Activated CD4-positive, alpha-beta T cell treated with anti-CD3 and anti-CD28 coated beads, Interleukin-2, Interleukin-6, amounts not matched to agents 100 ng/mL and 50 ng/mL, durations not matched to agents 16 hours and 8 hours (primary cell): ENCODE measurements at regions not wholly inside any gene's neighbourhood (a gene's known extent, or its start where the extent isn't known, plus 50 kb on each side); places are given as distances from the start of the nearest gene placed in this dataset.
"Not testable (repeated sequence)": the region's sequence is repeated elsewhere in the genome, so short reads cannot be mapped to it uniquely, and the experiment has no call there.

Source experiments
- DNase-seq: peaks from one replicate; pipeline ENCODE4 v3.0.0-alpha.2; 2020

DNA sequence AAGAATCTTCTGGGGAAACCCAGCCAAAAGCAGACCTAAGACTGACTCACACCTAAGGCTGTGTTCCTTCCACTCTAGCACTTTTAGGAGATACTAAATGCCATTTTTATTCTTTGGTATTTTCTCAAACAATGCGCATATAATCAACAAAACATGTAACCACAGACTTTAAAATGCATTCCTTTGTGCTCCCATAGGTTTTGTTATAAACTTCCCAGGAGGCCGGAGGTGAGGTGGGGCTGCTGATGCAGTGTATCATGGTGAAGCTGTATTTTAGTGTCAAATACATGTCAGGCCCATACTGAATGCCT is 155.2 kb downstream of the BTBD3 start:
- DNase-seq, result no peak

DNA sequence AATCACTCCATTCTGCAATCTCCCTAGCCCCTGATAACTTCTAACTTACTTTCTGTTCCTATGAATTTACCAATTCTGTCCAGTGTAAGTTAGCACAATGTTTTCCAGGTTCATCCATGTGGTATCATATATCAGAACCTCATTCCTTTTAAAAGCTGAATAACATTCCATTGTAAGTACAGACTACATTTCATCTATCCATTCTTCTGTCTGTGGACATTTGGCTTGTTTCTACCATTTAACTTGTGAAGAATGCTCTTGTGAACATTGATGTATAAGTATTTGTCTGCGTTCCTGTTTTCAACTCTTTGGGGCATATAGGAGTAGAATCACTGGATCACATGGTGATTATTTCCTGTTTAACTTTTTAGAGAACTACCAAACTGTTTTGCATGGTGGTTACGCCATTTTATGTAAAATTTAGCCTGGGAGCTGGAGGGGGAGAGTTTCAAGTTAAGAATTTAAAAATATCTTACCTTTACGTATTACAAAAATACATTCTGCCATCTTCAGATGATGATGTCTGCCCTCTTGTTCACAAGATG is 156.5 kb downstream of the BTBD3 start:
- DNase-seq, result no peak

DNA sequence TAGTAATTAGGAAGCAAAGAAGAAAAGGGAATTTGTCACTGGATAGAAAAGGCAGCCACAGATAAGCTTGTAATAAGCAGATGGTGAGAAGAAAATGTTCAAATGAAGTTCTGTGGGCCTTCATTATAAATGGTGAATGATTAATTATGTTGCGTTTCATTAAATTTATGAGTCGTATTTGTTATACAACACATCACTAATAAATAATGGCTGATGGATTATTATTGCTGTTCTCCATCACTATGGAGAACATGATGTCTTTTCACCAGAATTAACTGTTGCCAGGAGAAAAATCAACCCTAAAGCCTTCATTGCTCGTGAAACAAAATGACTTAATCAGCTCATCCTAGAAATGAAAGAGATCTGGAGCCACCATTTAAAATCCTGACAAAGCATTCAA is 158.5 kb downstream of the BTBD3 start:
- no peak for DNase-seq

DNA sequence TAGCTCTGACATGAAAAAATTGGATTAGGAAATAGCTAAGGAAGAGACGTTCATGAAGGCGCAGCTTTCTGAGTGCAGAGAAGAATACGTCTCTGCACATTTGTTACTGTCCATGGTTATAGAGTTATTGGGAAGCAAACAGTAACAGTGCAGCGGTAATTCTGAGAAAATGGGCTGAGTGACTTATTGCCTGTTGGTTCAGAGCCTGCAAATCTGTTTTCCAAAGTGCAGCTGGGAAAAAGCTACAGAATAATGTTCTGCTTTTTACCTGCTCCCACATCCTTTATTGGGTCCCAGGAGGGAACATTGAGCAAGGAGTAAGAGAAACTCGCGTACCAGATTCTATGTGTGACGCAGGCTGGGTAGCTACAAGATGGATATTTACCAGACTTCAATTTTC is 160.2 kb downstream of the BTBD3 start:
- DNase-seq, result no peak

DNA sequence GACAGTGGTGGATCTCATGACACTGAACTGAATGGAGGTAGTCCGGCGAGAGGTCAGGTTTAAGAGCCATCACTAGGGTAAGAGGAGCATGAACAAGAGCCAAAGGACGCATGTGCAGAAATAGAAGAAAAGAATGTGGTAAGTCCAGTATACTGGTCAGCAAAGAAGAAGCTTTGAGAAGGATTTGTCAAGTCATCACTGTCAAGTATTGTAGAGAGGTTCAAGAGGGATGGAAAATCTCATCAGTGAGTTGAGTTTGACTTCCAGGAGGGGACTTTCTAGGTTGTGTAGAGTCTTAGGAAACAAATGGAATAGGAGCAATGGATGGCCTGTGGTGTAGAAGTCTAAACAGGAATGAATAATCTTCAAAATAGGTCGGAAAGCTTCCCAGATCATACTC is 161.8 kb downstream of the BTBD3 start:
- no peak for DNase-seq

- DNase-seq, result no peak
These were observed 165.6 kb downstream of the BTBD3 start for GRCh38 chr20:12083269-12083668.

GRCh38 chr20:12084482-12084881 is 166.8 kb downstream of the BTBD3 start:
- no peak for DNase-seq

GRCh38 chr20:12086359-12086758 is 168.7 kb downstream of the BTBD3 start:
- DNase-seq, result no peak

DNA sequence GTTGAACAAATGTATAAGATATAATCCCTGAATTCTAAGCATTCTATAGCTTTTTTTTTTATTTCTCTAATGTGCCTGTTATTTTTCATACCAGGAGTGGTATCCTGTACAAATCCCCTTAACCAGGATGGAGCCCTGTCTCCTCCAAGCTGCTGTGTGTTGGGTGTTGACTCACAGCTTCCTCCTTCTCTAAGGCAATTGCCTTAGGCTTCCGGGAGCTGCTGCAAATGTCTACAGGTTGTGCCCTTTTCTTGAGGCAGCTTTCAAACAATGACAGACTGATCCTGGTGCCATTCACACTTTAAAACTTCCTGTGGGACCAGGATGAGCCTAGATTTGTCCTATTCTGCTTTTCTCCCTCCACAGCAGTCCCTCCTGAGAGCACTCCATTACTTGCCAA is 173.2 kb downstream of the BTBD3 start:
- DNase-seq, result no peak

DNA sequence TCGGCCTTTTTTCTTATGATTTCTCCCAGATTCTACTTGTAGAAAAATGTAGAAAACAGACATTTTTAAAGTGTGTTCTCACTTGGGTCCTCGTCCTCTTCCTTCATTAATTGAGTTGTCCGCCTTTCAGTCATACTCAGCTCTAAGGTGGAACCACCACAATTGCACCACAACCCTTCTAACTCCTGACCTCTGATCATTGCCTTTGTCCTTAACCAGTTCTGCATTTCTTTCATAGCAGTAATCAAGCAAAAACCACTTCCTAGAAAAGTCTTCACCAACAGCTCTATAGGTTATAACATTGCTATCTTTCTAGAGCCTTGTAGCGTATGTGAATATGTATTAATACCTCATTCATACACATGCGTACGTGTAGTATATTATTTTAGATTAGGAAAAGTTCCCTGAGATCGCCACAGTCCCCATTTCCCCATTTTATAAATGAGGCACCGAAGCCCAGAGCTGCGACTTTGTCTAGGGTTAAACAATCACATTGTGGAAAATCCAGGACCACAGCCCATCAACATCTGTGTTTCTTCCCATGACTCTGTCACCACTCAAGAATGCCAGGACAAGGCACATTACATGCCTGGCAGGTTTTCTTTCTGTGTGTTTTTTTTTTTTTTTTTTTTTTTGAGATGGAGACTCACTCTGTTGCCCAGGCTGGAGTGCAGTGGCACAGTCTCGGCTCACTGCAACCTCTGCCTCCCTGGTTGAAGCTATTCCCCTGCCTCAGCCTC is 175.5 kb downstream of the BTBD3 start:
- DNase-seq, result no peak

DNA sequence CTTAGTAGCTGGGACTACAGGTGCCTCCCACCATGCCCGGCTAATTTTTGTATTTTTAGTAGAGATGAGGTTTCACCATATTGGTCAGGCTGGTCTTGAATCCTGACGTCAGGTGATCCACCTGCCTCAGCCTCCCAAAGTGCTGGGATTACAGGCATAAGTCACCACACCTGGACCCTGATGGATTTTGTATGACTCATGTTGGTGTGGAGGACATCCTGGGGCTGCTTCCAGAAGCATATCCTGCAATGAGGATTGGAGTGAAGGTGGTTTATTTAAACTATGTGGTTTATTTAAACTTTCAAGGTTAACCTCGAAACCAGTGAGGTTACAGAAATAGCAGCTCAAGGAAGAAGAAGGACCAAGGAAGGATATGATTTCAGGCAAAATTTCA is 176.1 kb downstream of the BTBD3 start:
- DNase-seq, result not testable (repeated sequence)

GRCh38 chr20:12095180-12095920 is 177.7 kb downstream of the BTBD3 start:
- no peak for DNase-seq

GRCh38 chr20:12098421-12098820 is 180.7 kb downstream of the BTBD3 start:
- no peak for DNase-seq

- no peak for DNase-seq
These were observed 191.2 kb downstream of the BTBD3 start for GRCh38 chr20:12108846-12109245.

GRCh38 chr20:12110274-12110673 is 192.6 kb downstream of the BTBD3 start:
- no peak for DNase-seq

GRCh38 chr20:12110711-12111110 is 193.0 kb downstream of the BTBD3 start:
- DNase-seq, result no peak

GRCh38 chr20:12111431-12112088 is 193.9 kb downstream of the BTBD3 start:
- DNase-seq, result no peak

DNA sequence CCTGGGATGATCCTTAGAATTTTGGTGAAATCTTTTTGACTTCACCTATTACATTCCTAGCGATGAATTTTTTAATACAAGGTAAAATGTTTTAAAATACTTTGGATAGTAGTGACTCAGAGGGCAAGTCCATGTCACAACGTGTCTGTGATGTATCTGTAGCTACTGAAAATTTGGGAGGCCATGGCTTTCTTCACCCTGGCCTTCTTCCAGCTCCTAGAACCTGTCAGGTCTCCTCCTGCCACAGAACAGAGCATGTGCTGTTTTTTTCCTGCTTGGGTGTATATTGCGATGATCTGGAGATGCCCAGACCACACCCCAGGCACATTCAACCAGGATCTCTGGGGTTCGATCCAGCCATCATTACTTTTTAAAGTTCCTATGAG is 194.4 kb downstream of the BTBD3 start:
- no peak for DNase-seq

- DNase-seq, result no peak
These were observed 195.0 kb downstream of the BTBD3 start for GRCh38 chr20:12112665-12113064.

DNA sequence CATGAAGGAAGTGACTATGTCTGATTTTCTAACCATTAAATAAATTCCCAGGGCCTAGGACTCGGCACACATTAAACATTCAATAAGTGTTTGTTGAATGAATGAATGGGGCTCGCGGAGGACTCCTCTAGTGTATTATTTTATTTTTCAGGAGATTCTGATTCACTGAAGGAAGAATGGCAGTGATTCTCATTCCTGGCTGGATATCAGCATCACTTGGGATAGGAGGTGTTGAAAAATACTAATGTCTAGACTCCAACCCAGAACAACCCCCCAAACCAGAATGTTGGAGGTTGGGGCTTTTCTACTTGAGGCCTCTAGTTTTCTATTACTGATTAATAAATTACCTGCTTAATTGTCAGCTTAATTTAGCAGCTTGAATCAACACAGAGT is 195.4 kb downstream of the BTBD3 start:
- no peak for DNase-seq

- no peak for DNase-seq
These were observed 196.0 kb downstream of the BTBD3 start for GRCh38 chr20:12113468-12114371.

DNA sequence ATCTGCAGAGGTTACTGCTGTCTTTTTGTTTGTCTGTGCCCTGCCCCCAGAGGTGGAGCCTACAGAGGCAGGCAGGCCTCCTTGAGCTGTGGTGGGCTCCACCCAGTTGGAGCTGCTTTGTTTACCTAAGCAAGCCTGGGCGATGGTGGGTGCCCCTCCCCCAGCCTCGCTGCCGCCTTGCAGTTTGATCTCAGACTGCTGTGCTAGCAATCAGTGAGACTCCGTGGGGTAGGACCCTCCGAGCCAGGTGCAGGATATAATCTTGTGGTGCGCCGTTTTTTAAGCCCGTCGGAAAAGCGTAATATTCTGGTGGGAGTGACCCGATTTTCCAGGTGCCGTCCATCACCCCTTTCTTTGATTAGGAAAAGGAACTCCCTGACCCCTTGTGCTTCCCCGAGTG is 211.4 kb downstream of the BTBD3 start:
- not testable (repeated sequence) for DNase-seq

- not testable (repeated sequence) for DNase-seq
These were observed 211.8 kb downstream of the BTBD3 start for GRCh38 chr20:12129532-12129931.
